ENCODE measurements at regions not wholly inside any gene's neighbourhood (a gene's known extent, or its start where the extent isn't known, plus 50 kb on each side); places are given as distances from the start of the nearest gene placed in this dataset.

DNA sequence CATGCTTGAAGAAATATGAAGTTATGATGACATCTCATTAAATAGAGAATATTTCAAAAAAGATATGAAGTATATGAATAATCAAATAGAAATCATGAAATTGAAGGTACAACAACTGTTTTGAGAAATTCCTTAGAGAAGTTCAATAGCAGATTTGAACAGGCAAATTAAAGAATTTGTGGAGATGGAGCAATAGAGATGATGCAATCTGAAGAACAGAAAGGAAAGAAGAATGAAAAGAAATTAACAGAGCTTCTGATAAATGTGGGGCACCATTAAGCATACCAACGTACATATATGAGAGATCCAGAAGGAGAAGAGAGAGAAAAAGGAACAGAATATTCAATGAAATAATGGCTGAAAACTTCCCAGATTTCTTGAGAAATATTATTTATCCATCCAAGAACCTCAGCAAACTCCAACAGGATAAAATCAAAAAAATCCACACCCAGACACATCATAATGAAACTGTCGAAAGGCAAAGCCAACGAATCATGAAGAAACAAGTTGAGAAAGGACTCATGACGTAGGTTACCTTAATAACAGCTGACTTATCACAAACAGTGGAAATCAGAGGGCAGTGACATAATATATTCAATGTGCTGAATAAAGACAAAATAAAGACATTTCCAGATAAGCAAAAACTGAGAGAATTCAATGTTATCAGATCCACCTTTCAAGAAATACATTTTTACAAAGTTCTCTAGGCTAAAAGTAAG, 297.2 kb upstream of the TARS1 start:
- no peak for DNase-seq (ENCODE audit: low read depth, low spot score)

DNA sequence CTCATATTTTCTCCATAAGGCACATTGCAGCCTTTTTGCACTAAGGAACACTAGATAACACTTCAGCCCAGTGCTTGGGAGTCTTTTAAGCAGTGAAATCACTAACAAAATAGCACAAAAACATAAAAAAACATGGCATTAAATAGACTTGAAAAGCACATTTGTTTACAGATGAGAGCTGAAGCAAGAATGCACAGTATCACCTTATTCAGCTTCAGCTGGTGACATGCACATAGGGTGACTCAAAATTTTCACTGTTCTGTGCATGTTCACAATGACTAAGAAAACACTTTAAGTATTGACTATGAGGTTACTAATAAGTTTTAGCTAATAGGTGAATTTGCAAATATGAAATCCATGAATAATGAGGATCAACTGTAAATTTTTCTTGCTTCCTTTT, 293.9 kb upstream of the TARS1 start:
- DNase-seq (ENCODE audit: low read depth, low spot score): no peak

DNA sequence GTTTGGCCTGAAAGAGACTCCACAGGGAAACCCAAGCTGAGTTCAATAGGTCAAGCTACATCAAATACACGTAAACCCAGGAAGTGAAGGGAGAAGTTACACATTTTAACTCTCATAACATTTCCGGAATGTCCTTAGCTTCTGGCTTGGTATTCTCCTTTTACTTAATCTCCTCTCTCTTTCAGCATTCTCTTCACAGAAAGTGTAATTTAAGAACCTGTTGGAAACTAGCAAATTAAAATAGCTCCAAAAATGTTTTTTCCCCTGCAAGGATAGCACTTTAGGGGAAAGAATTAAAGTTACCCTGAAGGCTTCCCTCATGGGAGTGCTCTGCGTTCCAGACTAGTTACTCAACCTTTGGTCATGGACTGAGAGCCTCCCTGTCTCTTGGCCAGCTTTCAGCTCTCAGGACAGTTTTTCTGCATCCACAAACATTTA, 292.7 kb upstream of the TARS1 start:
- DNase-seq (ENCODE audit: low read depth, low spot score): no peak

DNA sequence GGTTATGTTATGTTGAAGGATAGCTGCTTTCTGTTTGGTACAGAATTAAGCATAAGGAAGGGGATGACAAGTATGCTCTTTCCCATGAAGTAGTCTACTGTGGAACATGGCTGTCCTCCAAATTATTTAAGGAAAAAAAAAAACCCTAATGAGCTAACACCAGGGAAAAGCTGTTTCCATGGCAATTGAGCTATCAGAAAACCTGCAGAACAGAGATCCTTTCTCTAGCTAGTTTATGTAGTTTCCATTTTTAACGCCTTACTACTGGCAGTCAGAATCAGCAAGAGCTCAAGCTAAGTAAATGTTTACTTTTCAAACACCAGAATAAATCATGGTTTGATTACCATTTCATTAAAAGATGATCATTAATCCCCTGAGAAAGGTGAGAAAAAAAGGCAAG, 287.4 kb upstream of the TARS1 start:
- no peak for DNase-seq (ENCODE audit: low read depth, low spot score)

DNA sequence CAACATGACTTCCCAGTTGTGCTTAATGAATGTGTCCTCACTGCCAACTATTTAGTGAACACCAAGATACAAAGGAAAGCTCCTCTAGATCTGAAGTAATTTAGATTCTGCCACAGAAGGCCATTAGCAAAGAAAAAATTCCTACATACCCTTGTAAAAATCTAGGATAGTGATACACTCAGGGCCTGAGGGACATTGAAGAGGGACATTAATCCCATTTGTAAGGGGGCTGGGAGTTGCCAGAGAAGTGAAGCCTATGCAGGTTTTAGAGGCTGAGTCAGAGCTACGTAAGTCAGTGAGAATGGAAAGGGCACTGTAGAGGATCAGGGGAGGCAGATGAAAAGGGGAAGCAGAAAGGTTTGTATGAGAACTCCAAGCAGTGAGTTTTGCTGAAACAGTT, 286.9 kb upstream of the TARS1 start:
- no peak for DNase-seq (ENCODE audit: low read depth, low spot score)

DNA sequence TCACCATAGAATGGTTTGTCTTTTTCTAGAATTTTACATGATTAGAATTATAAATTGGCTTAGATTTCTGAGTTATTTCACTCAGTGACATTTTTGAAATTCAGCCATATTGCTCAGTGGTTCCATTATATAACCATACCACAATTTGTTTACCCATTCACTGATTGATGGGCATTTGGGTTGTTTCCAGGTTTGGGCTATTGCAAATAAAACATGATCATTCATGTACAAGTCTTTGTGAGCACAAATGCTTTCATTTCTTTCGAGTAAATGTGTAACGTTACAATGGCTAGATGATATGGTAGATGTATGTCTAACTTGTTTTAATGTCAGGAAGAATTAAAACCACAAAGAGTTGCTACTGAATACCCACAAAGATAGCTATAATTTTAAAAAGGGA, 279.9 kb upstream of the TARS1 start:
- DNase-seq (ENCODE audit: low read depth, low spot score): no peak

DNA sequence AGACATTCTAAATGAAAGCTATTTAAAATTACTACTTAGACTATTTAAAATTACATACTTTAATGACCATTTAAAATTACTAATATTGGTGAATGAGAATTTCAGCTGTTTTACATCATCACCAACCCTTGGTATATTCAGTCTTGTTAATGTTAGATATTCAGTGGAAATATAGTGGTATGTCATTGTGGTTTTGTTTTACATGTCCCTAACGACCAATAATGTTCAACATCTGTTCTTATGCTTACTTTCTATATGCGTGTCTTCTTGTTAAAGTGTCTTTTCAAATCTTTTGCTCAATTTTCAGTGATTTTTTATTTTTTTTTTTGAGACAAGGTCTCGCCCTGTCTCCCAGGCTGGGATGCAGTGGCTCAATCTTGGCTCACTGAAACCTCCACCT, 279.3 kb upstream of the TARS1 start:
- no peak for DNase-seq (ENCODE audit: low read depth, low spot score)

DNA sequence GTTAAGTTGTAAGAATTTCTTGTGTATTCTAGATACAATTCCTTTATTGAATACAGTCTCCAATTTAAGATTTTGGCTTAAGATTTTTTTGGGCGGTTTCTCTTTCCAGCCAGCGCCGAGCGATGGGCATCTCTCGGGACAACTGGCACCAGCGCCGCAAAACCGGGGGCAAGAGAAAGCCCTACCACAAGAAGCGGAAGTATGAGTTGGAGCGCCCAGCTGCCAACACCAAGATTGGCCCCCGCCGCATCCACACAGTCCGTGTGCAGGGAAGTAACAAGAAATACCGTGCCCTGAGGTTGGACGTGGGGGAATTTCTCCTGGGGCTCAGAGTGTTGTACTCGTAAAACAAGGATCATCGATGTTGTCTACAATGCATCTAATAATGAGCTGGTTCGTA, 278.7 kb upstream of the TARS1 start:
- no peak for DNase-seq (ENCODE audit: low read depth, low spot score)

DNA sequence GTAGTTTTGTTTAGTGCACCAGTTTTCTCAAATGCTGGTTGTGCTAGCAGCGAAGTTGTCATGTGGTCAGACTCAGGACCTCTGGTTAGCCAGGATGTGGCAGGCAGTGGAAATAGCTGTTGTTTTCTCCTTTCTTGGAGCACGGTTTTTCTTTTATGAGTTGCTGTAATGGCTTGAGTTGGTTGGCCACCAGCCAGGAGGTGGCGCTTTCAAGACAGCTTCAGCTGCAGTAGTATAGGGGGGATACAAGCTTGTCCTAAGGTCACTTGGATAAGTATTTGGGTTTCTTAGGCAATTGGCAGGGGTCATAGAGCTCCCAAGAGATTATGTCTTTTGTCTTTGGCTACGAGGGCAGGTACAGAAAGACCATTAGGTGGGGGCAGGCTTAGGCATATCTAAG, 274.2 kb upstream of the TARS1 start:
- no peak for DNase-seq (ENCODE audit: low read depth, low spot score)

DNA sequence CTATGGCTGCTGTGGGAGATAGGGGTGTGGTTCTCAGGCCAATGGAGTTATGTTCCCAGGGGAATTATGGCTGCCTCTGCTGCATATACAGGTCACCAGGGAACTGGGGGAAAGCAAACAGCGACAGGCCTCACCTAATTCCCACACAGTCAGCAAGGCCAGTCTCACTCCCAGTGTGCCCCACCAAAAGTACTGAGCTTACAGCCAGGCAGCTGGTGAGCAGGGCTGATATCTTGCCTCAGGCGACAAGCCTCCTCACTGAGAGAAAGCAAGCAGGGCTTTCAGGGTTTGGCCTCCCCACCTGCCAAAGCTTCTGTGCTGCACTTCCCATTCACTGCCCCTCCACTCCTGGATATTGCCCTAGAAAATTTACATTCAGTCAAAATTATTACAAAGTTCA, 273.8 kb upstream of the TARS1 start:
- no peak for DNase-seq (ENCODE audit: low read depth, low spot score)

DNA sequence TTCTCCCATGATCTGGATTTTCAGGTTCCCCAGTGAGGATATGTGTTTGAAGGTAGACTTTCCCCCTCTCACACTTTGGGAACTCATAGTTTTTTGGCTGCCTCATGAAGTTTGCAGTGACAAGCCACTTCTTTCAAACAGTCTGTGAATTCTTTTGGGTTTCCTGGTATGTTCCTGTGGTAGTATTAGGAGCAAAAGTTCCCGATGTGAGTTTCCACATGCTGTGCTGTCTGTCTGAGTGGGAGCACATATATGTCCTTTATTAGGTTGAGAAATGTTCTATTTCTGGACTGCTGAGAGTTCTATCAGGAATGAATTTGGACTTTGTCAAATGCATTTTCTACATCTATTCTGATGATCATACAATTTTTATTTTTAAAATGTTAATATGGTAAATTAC, 273.2 kb upstream of the TARS1 start:
- DNase-seq (ENCODE audit: low read depth, low spot score): no peak

DNA sequence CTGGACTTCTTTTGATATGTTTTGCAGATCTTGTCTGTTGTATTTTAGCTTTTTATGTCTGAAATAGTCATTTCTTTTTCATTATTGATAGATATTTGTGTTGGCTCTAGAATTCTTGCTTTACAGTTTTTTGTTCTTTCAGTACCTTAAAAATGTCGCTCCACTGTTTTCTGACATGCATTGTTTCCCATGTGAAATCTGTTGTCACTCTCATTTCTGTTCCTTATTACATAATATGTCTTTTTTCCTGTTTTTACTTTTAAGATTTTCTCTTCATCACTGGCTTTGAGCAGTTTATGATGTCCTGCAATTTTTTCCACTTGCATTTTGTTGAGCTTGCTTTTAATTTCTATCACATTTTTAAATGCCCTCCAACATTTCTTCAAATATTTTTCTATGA, 270.4 kb upstream of the TARS1 start:
- DNase-seq (ENCODE audit: low read depth, low spot score): no peak

DNA sequence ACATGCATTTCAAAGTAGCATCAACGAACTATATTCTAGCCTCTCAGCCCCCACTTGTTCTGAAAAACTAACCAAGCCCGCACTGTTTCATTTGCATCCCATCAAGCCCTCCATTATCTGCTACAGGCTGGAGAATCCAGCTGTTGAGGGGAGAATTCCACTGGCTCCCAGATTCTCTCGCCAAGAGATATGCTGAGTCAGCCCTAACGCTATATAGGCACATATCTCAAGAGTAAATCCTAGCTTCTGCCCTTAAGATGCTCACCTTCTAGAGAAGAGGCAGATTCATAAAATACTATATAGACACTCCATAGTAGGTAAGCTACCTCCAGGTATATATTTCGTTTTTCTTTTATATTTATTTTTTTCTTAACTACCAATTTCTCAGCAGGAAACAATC, 266.4 kb upstream of the TARS1 start:
- no peak for DNase-seq (ENCODE audit: low read depth, low spot score)

DNA sequence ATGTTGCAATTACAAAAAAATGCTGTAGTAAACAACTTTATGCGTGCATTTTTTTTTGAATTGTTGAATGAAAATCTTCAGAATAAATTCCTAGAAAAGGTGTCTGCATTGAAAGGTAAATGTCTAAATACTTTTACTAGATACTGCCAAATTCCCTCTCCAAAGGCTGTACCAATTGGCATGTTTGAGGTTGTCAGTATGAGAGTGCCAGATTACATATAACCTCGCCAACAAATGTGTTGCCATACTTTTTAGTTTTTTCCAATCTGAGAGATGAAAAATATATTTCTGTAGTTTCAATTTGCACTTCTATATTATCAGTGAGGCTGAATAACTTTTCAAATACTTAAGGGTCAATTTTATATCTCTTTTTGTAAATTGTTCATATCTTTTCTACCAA, 261.5 kb upstream of the TARS1 start:
- DNase-seq (ENCODE audit: low read depth, low spot score): no peak

DNA sequence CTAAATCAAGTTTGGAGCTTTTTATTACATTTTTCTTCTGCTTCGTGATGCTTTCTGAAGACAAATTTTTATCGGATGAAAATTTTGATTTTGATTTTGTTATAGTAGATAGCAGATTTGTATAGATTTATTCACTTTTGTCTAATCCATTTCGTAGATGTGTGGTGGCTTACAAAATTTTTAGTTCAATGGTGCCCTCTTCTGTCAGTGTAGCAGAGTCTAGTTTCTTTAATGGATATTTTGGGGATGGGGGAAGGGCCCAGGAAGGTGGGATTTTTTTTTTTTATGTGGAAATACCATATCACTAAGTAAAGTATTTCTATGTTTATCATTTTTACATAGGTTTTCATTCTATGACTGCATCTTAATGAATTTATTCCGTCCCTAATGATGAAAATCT, 259.9 kb upstream of the TARS1 start:
- DNase-seq (ENCODE audit: low read depth, low spot score): no peak

DNA sequence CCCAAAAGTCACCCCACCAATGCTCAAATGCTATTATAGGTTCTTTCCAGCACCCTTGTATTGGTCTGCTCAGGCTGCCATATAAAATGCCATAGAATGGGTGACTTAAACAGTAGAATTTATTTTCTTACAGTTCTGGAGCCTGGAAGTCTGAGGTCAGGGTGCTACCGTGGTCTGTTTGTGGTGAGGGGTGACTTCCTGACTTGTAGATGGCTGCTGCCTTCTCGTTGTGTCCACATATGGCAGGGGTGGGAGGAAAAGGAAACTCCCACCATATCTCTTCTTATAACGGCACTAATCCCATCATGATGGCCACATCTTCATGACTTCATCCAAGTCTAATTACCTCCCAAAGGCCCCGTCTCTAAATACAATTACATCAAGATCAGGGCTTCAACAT, 257.8 kb upstream of the TARS1 start:
- no peak for DNase-seq (ENCODE audit: low read depth, low spot score)

DNA sequence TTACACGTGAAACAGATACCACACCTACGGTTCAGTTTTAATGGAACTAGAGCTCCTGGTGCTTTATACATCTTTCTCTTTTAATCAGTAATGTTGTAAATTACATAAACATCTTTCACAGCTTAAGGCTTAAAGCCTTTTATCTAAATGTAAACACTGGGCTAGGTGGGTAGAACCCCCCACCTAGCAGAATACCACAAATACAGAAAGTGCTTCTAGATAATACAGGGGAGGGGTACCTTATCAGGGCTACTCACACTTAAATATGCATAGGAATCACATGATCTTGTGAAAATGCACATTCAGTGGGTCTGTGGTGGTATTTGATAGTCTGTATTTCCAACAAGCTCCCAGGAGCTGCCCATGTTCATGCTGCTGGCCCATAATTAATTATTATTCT, 256.4 kb upstream of the TARS1 start:
- no peak for DNase-seq (ENCODE audit: low read depth, low spot score)

DNA sequence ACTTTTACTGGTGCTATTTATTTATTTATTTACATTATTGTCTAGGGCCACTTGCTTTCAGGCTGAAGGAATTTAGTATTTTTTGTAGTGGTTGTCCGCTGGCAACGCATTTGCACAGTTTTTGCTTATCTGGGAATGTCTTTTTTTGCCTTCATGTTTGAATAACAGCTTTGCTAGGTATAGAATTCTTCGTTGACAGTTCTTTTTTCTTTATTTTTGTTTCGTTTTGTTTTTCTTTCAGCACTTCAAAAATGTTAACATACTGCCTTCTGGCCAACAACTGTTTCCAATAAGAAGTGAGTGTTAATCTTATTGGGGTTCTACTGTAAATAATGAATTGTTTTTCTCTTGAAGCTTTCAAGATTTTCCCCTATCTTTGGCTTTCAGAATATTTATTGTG, 252.7 kb upstream of the TARS1 start:
- no peak for DNase-seq (ENCODE audit: low read depth, low spot score)

DNA sequence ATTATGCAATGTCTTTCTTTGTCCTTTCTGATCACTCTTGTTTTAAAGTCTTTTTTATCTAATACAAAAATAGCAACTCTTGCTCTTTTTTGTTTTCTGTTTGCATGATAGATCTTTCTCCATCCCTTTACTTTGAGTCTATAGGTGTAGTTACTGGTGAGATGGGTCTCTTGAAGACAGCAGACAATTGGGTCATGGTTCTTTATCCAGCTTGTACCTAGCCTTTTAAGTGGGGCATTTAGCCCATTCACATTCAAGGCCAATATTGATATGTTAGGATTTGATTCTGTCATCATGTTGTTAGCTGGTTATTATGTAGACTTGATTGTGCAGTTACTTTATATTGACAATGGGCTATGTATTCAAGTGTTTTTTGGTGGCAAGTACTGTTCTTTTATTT, 245.9 kb upstream of the TARS1 start:
- DNase-seq (ENCODE audit: low read depth, low spot score): no peak

DNA sequence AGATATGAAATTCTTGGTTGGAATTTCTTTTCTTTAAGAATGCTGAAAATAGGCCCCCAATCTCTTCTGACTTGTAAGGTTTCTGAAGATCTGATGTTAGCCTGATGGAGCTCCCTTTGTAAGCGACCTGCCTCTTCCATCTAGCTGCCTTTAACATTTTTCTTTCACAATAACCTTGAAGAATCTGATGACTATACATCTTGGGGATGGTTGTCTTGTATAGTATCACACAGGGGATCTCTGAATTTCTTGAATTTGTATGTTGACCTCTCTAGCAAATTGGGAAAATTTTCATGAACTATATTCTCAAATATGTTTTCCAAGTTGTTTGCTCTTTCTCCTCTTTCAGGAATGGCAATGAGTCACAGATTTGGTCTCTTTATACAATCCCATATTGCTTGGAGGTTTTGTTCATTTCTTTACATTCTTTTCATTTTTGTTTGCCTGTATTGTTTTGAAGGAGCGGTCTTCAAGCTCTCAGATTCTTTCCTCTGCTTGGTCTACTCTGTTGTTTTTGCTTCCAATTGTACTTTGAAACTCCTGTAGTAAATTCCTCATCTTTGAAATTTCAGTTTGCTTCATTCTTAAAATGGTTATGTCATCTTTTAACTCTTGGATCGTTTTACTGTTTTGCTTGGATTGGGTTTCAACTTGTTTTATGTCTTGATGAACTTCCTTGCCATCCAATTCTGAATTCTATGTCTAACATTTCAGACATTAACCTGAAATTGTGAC, 245.2 kb upstream of the TARS1 start:
- no peak for DNase-seq (ENCODE audit: low read depth, low spot score)

DNA sequence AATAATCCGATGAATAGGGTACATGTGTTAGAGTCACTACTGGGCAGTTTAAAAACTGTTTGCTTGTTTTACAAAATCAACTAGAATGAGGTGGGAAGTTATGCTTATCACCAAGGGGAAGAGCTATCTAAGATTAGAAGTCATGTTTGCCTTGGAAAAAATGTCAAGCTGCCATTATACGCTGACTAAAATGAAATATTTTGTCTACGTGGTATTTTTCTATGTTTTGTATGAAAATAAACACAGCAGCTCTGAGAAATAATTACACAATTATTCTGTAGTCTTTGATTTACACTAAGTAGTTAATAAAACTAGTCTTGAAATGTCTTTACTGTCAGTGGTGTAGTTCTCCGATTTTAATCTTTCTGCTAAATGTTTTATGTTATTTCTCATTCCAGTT, 241.9 kb upstream of the TARS1 start:
- no peak for DNase-seq (ENCODE audit: low read depth, low spot score)

DNA sequence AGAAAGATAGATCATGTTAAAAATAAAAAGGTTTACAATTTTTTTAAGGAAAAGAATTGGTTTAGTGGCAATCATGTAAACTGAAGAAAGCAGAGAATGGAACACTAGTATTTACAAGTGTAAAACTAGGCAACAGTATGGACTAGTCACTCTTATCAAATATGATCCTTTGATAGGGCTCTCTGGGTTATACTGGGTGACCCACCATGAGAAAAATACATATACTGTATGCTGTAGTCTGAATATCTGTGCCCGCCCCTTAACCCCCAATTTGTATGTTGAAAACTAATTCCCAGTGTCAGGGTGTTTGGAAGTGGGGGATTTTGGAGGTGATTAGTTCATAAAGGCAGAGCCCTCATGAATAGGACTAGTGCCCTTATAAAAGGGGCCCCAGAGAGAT, 236.8 kb upstream of the TARS1 start:
- DNase-seq (ENCODE audit: low read depth, low spot score): no peak

DNA sequence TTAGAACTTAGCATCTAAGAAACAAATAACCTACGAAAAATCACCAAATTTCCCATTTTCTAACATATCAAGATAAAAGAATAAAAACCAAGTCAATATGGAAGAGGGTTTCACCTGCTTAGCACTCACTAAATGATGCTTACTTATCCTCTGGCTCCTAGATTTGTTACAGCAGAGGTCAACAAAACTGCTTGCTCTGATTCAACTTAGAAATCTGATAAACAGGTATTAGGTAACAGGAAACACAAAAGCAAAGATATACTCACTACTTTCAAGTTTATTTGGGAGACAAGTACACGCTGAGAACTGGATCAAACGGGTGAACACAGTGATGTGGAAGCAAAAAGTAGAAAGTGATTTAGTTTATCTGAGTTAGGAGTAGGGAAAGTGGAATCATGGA, 235.7 kb upstream of the TARS1 start:
- DNase-seq (ENCODE audit: low read depth, low spot score): no peak

All from pulmonary artery endothelial cell (primary cell).